SHP77 treated with DMSO at 0.1 percent for 48 hours (cell line): ENCODE measurements at regions not wholly inside any gene's neighbourhood (a gene's known extent, or its start where the extent isn't known, plus 50 kb on each side); places are given as distances from the start of the nearest gene placed in this dataset.

Source experiments
- DNase-seq: peaks from one replicate; lab custom pipeline; 2025; lab: John Stamatoyannopoulos, UW

GRCh38 chr11:71310184-71310583 is 57.8 kb upstream of the SHANK2 start:
- no peak for DNase-seq

GRCh38 chr11:71309611-71310010 is 57.2 kb upstream of the SHANK2 start:
- no peak for DNase-seq

GRCh38 chr11:71309181-71309580 is 56.8 kb upstream of the SHANK2 start:
- no peak for DNase-seq

- no peak for DNase-seq
Measured at GRCh38 chr11:71307811-71308645, 55.7 kb upstream of the SHANK2 start.

GRCh38 chr11:71305451-71306125 is 53.2 kb upstream of the SHANK2 start:
- no peak for DNase-seq

- no peak for DNase-seq
Measured at GRCh38 chr11:71305041-71305440, 52.7 kb upstream of the SHANK2 start.

GRCh38 chr11:71304491-71304890 is 52.1 kb upstream of the SHANK2 start:
- no peak for DNase-seq

GRCh38 chr11:71304045-71304444 is 51.7 kb upstream of the SHANK2 start:
- no peak for DNase-seq

GRCh38 chr11:71302911-71303310 is 50.5 kb upstream of the SHANK2 start:
- no peak for DNase-seq

GRCh38 chr11:71302534-71302909 is 50.1 kb upstream of the SHANK2 start:
- DNase-seq = no peak
